ENCODE measurements at regions not wholly inside any gene's neighbourhood (a gene's known extent, or its start where the extent isn't known, plus 50 kb on each side); places are given as distances from the start of the nearest gene placed in this dataset.

DNA sequence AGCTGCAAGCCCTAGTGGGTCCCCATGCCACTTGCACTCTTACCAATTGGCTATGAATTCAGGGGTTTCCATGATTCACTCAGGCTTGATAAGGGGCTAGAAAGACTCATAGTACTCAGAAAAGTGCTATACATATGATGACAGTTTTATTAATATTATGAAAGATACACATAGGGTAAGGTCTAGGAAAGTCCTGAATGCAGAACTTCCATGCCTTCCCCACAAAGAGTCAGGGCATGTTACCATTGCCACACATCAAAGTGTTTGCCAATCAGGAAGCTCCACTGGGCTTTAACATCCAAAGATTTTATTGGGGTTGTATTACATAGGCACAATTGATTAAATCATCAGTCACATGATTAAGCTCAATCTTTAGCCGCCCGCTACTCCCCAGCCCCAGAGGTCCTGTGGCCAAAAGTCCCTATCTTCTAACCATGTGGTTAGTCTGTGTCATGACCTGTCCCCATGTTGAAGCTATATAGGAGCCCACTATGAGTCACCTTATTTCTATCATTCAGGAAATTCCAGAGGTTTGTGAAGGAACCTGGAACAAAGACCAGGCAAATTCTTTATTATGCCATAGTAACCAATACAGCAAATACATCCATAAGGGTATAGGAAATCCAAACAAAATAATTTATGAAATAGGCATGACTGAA lies 635.6 kb downstream of the STPG2 start:
- TF ChIP-seq, protein P1, sequence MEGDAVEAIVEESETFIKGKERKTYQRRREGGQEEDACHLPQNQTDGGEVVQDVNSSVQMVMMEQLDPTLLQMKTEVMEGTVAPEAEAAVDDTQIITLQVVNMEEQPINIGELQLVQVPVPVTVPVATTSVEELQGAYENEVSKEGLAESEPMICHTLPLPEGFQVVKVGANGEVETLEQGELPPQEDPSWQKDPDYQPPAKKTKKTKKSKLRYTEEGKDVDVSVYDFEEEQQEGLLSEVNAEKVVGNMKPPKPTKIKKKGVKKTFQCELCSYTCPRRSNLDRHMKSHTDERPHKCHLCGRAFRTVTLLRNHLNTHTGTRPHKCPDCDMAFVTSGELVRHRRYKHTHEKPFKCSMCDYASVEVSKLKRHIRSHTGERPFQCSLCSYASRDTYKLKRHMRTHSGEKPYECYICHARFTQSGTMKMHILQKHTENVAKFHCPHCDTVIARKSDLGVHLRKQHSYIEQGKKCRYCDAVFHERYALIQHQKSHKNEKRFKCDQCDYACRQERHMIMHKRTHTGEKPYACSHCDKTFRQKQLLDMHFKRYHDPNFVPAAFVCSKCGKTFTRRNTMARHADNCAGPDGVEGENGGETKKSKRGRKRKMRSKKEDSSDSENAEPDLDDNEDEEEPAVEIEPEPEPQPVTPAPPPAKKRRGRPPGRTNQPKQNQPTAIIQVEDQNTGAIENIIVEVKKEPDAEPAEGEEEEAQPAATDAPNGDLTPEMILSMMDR (conservative IDR thresholded peaks at IDR 0.05; ENCODE audit: low read depth, low read length) = no peak
- no peak for TF ChIP-seq EZH2 (IDR thresholded peaks at IDR 0.05; ENCODE audit: borderline replicate concordance, low read depth, low read length, poor library complexity, severe bottlenecking)

All from A673 (cell line).